ENCODE measurements at regions not wholly inside any gene's neighbourhood (a gene's known extent, or its start where the extent isn't known, plus 50 kb on each side); places are given as distances from the start of the nearest gene placed in this dataset.

DNA sequence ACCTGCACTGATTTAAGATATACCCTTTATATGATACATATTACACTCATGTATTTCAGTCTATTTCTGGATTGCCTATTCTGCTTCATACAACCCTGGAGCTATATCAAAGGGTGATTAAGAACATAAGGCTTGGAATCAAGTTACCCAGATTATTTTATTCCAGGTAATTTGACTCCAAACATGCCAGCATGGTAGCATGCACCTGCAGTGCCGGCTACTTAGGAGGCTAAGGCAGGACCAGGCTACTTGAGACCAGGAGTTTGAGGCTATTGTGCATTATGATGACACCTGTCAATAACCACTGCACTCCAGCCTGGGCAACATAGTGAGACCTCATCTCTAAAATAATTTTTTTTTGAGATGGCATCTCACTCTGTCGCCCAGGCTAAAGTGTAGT lies 50.4 kb upstream of the NEO1 start:
- DNase-seq (ENCODE audit: low spot score), result no peak

DNA sequence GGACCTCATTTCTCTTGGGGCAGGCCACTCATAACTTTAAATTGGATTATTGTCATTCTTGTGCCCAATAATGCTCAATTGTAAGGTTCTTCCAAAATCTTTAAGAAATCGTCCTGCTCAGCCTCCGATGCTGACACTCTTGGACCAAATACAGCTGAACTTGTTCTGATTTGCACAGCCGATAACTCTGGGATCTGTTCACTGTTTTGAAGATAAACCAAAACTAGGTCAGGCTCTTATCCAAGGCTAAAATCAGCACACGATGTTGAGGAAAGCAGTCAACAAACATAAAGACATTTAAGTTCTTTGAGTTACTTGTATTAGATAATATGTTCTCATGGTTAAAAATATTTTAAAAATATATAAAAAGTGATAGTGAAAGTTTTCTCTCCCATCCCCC lies 52.0 kb upstream of the NEO1 start:
- no peak for DNase-seq (ENCODE audit: low spot score)

DNA sequence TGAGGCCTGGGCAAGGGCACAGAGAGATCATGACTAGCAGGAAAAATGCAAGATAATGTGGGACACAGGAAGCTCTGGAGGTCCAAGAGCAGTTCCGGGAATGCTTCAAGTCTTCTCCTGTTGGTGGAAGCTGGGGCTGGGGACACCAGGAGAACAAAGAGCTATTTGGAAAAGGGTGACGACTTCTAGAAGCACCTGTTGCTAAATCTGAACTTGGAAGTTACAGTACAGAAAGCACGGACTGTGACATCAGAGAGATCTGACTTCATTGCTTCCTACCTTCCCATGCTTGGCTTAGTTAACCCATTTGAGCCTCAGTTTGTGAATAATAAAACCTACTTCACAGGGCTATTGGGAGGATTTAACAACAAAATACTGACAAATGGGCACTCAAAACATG lies 52.7 kb upstream of the NEO1 start:
- DNase-seq (ENCODE audit: low spot score), result no peak

DNA sequence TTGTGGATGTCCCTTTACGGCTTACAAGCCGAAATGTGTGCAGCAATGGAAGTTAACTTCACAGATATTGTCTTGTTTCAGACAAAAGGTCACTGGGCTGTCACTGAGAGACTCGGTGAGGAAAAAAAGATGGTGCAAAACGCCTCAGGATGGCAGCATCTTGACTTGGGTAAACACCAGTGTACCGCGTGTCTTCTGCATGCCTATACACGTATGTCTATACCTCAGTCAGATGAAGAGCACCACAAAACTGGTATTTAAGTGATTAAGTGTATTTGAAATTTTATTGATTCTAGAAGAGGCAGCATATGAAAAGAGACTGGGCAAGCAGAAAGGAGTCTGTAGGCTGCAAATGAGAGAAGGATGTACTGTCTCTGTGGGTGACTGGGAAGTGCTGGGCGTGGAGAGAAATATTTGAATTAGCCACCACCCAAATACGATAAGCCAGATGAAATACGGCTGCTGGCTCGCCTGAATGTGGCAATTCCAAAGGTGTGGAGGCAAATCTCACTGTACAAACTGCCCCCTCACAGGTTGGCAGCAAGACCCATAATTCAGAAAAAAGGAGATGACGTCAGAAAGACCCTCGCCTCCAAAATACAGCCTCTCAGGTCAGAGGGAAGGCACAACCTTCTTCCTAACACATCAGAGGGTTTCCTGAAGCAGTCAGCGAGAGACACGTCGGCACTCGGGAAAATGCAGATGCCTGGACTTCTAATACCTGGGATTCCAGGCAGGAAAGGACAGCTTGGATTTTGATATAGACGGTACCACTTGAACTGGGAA lies 53.4 kb upstream of the NEO1 start:
- DNase-seq (ENCODE audit: low spot score), result no peak

DNA sequence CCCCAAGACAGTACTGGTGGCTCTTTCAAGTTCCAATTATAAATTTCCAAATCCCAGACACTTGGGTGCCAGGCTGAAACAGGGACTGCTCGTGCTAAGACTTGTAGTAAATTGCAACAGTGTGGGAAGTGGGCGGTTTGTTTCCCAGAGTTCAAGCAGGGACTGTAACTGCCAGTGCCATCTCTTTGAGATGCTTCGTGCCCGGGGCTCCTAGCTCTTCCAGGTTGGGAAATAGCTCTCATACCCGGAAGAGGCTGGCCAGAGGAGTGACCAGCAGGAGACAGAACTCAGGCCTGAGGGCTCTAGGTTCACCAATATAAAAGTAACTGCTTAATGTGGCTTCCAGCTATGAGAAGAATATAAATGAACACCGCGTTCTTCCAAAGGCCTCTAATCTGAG lies 54.0 kb upstream of the NEO1 start:
- DNase-seq (ENCODE audit: low spot score), result no peak

DNA sequence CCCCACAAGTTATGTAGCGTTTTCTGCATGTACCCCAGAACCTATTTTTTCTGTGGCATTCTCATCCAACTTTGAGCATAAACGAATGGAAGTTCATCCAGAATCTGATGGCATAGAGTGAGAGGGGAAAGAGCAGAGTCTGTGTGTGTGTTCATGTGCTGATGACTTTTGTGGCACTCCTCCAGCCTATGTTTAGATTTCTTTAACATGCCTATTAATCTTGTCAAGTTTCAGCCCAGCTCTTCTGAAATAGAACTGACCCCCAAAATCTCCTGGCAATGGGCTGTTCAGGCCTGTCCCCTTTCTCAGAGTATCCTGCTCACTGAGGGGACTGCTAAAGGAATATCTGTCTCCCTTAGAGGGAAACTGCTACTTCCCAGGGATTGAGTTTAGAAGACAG lies 56.4 kb upstream of the NEO1 start:
- DNase-seq (ENCODE audit: low spot score), result no peak

DNA sequence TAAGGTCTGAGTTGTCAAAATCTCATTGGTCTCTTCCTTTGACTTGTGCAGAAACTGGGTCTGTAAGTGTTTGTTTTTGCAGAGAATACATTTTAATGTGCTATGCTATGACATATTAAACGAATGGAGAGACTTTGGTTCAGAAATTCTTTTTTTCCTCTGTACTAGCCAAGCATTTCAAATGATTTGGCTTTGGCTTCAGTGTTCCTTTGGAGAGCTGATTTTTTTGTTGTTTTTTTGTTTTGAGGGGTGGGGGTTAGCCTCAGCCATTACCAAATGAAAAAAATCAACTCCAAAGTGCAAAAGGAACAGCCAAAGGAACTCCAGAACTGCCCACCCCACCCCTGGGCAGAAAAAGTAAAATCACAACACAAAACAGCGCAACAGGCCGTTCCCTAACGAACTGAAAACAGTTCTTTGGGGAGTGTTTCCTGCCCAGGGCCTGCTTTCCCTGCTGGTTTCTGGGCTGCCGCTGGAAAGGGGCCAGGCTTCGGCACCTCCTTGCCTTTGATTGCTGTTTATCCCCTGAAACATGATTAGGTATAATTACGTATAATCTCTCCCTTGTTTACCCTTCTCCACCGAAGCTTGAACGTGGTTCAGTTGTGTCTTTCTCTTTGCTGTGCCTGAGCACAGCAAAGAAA lies 57.6 kb upstream of the NEO1 start:
- peak; percentile 41 for DNase-seq (ENCODE audit: low spot score)

DNA sequence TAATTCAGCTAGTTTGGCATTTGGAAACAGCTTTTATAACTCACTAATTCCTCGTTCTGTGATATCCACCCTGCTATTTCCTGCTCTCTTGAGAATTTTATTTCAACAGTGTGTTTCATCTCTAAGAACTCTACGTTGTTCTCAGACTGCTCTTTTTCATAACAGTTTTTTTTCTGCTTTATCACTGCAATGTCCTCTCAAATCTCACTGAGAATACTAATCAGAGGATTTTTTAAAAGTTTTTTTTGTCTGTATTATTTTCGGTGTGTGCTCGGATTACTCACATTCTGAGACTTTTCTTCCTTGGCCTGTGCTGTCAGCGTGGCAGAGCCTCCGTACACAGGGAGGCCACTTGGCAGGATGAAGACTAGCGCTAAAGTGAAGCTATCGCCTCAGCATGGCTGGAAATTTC lies 59.4 kb upstream of the NEO1 start:
- DNase-seq (ENCODE audit: low spot score), result peak; percentile 36

DNA sequence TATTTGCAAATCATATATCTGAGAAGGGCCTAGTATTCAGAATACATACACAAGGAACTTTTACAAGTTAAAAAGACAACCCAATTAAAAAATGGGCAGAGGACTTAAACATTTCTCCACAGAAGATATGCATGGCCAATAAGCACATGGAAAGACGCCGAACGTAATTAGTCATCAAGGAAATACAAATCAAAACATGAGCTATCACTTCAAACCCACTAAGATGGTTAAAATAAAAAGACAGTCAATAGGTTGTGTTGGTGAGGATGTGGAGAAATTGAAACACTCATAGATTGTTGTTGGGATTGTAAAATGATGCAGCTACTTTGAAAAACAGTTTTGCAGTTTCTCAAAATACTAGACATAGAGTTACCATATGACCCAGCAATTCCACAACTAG lies 61.2 kb upstream of the NEO1 start:
- DNase-seq (ENCODE audit: low spot score), result no peak

DNA sequence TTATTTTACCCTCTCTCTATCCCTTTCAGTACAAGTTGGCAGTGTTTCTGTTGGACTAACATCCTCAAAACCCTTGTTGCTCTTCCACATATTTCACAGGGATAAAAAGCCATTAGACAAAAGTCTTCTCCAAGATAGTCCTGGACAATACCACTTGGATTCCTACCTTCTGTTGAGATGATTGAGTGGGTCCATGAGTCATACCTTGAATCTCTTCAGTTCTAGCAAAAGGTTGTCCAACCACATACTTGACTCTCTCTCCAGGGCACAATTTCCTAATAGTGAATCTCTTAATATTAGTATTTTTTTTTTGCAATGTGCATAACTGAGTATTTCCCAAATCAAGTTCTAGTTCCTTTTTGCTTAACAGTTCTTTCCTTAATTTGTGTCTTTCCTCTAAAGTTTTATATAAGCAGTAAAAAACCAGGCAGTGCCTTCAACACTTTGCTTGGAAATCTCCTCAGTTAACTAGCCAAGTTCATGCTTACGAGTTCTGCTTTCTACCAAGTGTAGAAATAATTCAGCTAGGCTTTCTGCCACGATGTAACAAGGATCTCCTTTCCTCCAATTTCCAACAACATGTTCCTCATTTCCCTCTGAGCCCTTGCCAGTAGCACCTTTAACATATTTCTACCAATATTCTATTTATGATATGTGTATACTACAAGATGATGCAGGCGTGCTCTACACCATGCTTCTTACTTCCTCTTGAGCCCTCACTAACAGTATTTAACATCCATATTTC lies 68.3 kb upstream of the NEO1 start:
- no peak for DNase-seq (ENCODE audit: low spot score)

DNA sequence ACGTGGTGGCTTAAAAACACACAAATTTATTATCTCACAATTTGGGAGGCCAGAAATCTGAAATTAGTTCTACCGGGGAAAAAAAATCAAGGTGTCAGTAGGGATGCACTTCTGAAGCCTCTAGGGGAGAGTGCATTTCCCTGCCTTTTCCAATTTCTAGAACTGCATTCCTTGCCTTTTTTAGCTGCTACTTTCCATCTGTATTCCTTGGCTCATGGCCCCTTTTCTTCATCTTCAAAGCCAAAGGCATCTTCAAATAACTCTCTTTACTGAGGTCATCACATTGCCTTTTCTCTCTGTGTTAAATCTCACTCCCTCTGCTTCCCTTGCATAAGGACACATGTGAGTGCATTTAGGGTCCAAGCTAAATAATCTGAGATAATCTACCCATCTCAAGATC lies 69.5 kb upstream of the NEO1 start:
- no peak for DNase-seq (ENCODE audit: low spot score)

DNA sequence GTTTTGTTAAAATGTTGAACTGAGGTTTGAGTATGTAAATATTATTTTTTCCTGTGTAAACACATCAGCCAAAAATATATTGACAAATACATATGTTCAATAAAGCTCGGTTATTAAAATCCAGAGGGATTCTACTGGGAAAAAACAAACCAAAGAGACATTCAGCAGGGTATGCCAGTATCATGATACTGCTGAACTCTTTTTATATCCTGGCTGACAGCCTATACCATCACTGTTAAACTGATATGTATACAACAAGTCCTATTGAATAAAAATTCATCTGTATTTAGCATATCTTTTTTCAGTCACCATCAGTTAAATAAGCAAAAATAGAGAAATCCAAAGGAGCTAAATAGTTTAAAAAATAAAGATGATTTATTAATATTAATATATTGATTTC lies 71.6 kb upstream of the NEO1 start:
- DNase-seq (ENCODE audit: low spot score), result no peak

DNA sequence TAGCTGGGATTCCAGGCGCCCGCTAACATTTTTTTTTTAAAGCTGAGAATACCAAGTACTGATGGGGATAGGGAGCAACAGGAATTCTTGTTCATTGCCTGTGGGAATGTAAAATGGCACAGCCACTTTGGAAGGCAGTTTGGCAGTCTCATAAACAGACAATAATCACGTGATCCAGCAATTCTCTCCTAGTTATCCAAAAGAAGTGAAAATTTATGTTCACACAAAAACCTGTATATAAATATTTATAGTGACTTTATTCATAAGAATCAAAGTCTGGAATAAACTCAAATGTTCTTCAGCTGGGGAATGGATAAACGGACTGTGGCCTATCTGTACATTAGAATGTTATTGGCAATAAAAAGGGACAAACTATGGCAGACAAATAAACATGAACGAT lies 72.5 kb upstream of the NEO1 start:
- DNase-seq (ENCODE audit: low spot score), result no peak

DNA sequence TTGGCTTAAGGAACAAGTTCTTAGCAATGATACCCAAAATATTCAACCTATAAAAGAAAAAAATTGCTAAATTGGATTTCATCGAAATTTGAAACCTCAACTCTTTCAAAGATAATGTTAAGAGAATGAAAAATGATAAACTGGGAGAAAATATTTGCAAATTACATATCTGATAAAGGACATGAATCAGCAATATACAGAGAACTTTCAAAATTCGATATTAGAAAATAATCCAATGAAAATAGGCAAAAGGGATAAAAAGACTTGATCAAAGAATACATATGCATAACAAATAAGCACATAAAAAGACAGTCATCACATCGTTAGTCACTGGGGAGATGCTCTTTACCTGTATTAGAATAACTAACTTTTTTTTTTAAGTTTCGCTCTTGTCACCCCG lies 73.0 kb upstream of the NEO1 start:
- no peak for DNase-seq (ENCODE audit: low spot score)

DNA sequence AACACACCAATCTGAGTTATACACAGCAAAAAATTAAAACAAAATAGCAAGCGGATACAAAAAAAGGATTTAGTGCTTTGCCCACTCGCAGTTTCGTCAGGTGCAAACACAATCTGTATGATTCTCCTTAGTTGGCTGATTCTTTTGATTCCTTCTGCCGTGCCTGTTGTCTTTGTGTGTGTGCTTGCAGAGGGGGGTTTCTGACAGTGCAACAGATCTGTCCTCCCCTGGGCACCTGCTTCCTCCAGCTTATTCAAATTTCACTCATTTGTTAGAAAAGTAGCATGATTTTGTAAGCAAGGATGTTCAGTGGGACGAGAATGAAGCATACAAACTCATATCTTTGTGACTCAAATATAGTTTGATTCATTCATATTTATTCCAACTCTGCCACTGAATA lies 74.0 kb upstream of the NEO1 start:
- DNase-seq (ENCODE audit: low spot score), result no peak

DNA sequence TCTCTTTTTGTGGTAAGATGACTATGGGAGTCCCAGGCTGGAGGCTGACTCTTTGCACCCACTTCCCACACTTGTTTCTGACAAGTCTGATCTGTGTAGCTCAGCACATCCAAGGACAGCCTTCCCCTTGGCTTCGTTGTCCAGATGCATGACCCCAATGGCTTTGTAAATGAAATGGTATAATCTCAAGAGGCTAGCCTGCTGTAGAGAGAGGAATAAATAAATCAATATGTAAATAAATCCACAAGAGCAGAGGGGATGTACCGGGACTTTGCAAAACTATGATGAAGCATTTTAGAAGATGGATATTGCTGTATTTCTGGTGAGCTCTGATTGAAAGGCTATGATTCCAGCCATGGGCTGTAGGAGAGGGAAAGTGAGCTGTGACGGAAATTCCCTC lies 79.9 kb upstream of the NEO1 start:
- no peak for DNase-seq (ENCODE audit: low spot score)

DNA sequence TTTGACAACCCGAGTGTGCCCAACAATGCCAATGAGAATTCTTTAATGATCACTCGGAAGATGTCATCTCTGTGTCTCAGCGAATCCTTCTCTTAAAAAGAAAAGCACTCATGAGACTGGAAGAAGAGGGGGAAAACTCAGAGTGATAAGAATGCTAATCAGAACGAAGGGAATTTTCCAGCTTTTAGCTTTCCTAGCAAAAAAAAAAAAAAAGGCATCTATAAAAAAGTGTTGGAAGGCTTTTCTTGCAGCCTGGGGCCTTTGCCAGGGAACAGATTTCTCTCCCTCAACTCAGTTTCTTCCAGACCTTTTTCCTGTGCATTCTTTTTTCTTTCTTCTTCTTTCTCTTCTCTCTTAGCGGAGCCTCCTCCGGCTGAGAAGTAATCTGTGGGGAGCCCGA lies 80.5 kb upstream of the NEO1 start:
- DNase-seq (ENCODE audit: low spot score), result no peak

DNA sequence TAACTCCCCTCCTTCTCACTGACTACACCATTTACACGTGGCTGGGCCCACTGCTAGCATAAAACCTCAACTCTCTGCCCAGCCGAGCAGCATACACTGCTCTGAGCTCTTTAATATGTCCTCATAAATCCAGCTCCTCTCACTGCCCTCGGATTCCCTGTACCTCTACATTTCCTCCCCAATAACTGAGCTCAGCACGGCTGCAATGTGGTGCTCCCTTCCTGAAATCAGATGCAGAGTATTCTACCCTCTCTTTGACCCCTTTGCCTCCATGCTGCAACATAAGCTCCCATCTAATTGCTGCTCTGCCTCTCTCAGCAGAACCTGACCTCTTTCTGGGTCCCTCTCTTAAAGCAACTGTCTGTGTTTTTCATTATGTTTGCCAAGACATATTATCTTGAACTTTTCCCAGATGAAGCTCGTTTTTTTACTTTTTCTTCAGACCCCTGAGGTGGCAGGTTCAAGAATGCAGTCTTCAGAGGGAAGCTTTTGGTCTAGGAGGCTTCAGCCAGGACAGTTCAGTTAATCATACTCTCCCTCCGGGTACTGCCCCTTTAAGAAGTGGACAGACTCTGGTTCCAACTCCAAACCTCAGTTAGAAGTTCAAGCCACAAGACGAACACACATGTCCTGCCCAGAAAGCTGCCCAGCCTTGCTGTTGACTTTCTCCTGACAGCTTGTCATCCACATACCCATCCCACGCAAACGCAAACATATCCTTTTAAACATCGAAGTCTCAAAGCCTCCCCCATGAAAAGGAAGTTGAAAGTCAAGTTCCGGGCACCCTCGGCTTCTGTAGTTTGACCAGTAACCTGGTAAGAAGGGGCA lies 81.1 kb upstream of the NEO1 start:
- peak; percentile 18 for DNase-seq (ENCODE audit: low spot score)

DNA sequence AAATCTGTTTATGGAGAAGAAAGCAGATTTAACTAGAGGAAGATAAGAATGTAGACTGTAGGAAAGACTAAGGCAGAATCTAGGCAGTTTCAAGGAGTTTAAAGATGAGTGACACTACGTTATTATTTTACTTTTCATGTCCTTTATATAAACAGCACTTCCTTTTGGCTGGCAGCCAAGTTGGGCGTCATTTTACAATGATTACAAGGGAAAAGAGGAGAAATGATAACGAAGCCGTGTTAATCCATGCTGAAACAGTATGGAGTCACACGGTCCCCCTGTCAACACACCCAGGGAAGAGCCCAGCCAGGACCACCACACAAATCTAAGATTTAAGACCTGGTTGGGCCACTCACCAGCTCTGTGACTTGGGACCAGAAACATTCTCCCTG lies 83.7 kb upstream of the NEO1 start:
- no peak for DNase-seq (ENCODE audit: low spot score)

DNA sequence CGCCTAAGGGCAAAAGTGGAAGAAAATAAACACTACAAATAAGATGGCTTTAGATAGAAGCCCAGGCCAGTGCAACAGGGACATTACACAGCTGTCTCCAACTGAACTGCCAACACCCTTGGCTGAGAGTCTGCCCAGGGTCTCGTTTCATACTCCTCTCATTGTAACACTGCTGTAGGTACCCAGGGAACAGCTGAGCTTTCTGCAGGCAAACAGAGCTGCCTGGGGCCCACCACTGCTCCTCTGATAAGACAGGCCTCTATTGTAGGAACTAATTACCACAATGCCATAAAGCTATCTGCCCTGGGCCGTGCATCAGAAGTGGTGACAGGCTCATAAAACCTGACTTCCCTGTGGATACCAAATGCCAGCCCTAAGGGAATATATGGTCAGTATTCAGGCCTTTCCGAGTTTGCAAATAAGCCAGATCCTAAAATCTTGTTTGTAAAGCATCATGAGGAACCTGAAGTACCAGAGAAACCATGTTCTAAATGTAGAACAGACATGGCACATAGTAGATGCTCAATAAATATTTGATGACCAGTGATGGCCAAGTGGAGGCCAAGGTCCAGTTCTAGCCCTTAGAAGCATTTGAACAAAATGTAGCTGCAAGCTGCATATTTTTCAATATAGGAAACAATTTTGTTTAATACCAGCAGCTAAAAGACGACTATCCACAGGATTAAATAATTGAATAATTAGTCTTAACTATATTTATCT lies 84.3 kb upstream of the NEO1 start:
- DNase-seq (ENCODE audit: low spot score), result no peak

DNA sequence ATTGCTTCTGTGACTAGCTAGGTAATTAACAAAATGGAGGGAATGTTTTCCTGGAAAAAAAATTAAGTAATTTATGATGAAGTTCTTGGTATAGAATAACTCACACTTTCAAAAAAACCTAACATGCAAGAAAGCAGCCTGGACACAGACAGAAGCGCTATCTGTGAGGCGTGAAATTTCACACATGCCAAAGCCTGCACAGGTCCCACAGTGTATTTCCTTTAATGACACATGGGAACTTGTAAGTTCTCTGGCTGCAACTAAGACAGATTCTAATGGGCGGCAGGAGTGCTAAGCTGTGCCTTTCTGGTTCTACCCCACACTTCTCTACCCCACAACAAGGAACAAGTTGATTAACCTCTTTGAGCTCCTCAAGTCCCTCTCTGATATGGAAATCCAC lies 84.9 kb upstream of the NEO1 start:
- no peak for DNase-seq (ENCODE audit: low spot score)

DNA sequence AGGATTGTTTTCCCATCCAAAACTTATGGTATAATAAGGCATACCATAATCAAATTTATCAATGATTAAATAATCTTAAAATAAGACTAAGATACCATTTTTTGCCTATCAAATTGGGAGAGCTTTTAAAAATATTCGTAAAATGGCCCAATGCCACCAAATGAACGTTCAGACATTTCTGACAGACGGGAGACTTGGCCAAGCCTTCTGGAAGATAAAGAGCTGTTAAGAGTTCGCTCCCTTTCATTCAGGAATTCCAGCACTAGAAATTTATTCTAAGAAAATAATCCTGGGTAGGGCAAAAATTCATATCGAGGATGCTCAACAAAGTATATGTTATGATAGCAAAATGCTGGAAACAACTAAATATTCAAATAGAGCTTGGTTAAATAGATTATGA lies 85.6 kb upstream of the NEO1 start:
- no peak for DNase-seq (ENCODE audit: low spot score)
